ENCODE measurements at regions not wholly inside any gene's neighbourhood (a gene's known extent, or its start where the extent isn't known, plus 50 kb on each side); places are given as distances from the start of the nearest gene placed in this dataset.

- TF ChIP-seq CTCF (IDR thresholded peaks at IDR 0.05; ENCODE audit: unreplicated experiment in 3 of 3) = no peak
Observed at GRCh38 chr2:116918574-116918973, 895.9 kb upstream of the DDX18 start.

GRCh38 chr2:116922414-116922813 lies 892.1 kb upstream of the DDX18 start:
- no peaks in the 10 kb centered on the region for H3K4me1 Mint-ChIP-seq
- H3K27ac Mint-ChIP-seq = no peak overlapping the region
- no peaks in the 10 kb centered on the region for H3K27me3 Mint-ChIP-seq (ENCODE audit: low read depth)
- no peaks in the 10 kb centered on the region for H3K9me3 Mint-ChIP-seq
- no peaks in the 10 kb centered on the region for H3K36me3 Mint-ChIP-seq (ENCODE audit: low read depth)
- H3K4me3 Mint-ChIP-seq = no peak overlapping the region
- TF ChIP-seq CTCF (IDR thresholded peaks at IDR 0.05; ENCODE audit: unreplicated experiment in 3 of 3) = no peak

More at GRCh38 chr2:116918574-116918973, 895.9 kb upstream of the DDX18 start:
- Mint-ChIP-seq H3K27ac (no peak overlapping the region), H3K27me3 (ENCODE audit: low read depth) (no peaks in the 10 kb centered on the region), H3K4me3 (no peak overlapping the region), H3K9me3 (no peaks in the 10 kb centered on the region), H3K36me3 (ENCODE audit: low read depth) (no peaks in the 10 kb centered on the region), H3K4me1 (no peaks in the 10 kb centered on the region)

GRCh38 chr2:116924509-116924908 lies 890.0 kb upstream of the DDX18 start:
- no peak overlapping the region for H3K27ac Mint-ChIP-seq
- no peaks in the 10 kb centered on the region for H3K4me1 Mint-ChIP-seq
- no peak for TF ChIP-seq CTCF (IDR thresholded peaks at IDR 0.05; ENCODE audit: unreplicated experiment in 3 of 3)
- H3K36me3 Mint-ChIP-seq (ENCODE audit: low read depth) = no peaks in the 10 kb centered on the region
- H3K27me3 Mint-ChIP-seq (ENCODE audit: low read depth) = no peaks in the 10 kb centered on the region
- H3K9me3 Mint-ChIP-seq = peaks cover 10% of the 10 kb centered on the region
- no peak overlapping the region for H3K4me3 Mint-ChIP-seq

GRCh38 chr2:116935097-116935814 lies 879.2 kb upstream of the DDX18 start:
- Mint-ChIP-seq H3K27ac (peak overlapping the region in 1 of 3 experiments; percentile 22), H3K27me3 (ENCODE audit: low read depth) (no peaks in the 10 kb centered on the region), H3K4me3 (no peak overlapping the region), H3K9me3 (peaks cover 4% of the 10 kb centered on the region), H3K36me3 (ENCODE audit: low read depth) (no peaks in the 10 kb centered on the region), H3K4me1 (no peaks in the 10 kb centered on the region)
- no peak for TF ChIP-seq CTCF (IDR thresholded peaks at IDR 0.05; ENCODE audit: unreplicated experiment in 3 of 3)

- no peaks in the 10 kb centered on the region for H3K4me1 Mint-ChIP-seq
- H3K27me3 Mint-ChIP-seq (ENCODE audit: low read depth) = no peaks in the 10 kb centered on the region
- no peak for TF ChIP-seq CTCF (IDR thresholded peaks at IDR 0.05; ENCODE audit: unreplicated experiment in 3 of 3)
- no peak overlapping the region for H3K4me3 Mint-ChIP-seq
- H3K27ac Mint-ChIP-seq = no peak overlapping the region
- H3K9me3 Mint-ChIP-seq = no peaks in the 10 kb centered on the region
- H3K36me3 Mint-ChIP-seq (ENCODE audit: low read depth) = no peaks in the 10 kb centered on the region
Observed at GRCh38 chr2:116948258-116948657, 866.2 kb upstream of the DDX18 start.

GRCh38 chr2:116949249-116949648 lies 865.2 kb upstream of the DDX18 start:
- H3K27ac Mint-ChIP-seq = no peak overlapping the region
- no peak overlapping the region for H3K4me3 Mint-ChIP-seq
- H3K9me3 Mint-ChIP-seq = no peaks in the 10 kb centered on the region
- no peaks in the 10 kb centered on the region for H3K27me3 Mint-ChIP-seq (ENCODE audit: low read depth)
- no peaks in the 10 kb centered on the region for H3K4me1 Mint-ChIP-seq
- TF ChIP-seq CTCF (IDR thresholded peaks at IDR 0.05; ENCODE audit: unreplicated experiment in 3 of 3) = no peak
- no peaks in the 10 kb centered on the region for H3K36me3 Mint-ChIP-seq (ENCODE audit: low read depth)

Data from nephron (organoid).